SHP77 (cell line): ENCODE measurements at regions not wholly inside any gene's neighbourhood (a gene's known extent, or its start where the extent isn't known, plus 50 kb on each side); places are given as distances from the start of the nearest gene placed in this dataset.

ENCODE experiments used
- DNase-seq, 2 experiments: peaks; one replicate each; lab custom pipeline; 2025; lab: John Stamatoyannopoulos, UW

DNA sequence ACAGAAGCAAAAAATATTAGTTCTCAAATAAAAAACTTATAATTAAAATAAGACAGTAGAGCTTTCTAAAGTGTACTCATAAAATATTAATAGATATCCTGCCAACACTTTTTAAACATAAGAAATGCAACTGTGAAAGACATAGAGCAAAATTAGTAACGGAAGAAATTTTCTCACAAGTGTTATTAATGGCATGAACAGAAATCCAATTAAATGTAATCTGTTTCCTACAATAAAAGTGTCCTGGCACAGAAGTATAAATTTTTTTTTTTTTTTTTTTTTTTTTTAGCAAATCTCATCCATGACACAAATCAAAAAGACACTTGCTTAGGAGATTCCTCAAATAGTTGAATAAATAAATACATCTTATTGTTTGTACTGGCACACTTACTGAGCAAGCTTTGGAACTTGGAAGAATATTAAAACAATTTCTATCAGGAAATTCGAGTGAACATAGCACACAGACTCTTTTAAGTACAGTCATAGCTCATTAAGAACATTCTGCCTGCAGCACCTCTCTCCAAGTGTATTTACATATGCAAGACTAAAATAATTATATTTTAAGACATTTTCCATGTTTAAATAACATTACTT lies 227.2 kb upstream of the ROBO2 start:
- DNase-seq: no peak

DNA sequence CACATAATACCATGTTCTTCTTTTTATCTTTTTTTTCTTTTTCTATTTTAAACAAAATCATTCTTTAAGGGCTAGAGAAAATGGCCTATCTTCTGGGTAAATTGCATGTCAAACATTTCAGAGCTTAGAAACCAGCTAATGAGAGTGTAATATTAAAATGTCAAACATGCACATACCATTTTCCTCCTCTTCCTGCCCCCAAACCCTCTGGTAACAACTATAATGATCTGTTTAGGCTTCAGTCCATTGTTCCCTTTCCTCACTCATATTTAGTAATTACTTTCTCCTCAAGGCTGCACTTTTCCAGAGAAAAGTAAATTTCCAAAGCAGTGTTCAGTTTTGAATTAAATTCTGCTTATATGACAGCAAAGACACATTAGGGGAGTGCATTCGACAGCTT lies 224.3 kb upstream of the ROBO2 start:
- DNase-seq: no peak

DNA sequence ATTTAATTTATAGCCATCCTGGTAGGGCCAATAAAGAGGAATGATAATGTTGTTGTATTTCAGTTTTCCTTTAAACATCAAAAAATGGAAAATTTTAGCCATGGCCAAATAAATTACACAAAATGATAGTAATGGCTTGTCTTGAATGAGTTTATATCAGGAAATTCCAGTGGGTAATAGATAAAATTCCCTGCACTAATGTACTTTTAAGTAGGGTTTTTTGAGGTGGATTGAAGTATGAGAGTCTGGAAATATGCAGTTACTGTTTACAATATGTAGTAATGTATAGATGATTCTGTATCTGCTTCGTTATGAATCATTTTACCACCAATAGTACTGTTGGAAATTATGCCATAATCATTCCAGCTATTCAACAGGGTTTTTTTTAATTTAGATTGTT lies 219.4 kb upstream of the ROBO2 start:
- DNase-seq: no peak

DNA sequence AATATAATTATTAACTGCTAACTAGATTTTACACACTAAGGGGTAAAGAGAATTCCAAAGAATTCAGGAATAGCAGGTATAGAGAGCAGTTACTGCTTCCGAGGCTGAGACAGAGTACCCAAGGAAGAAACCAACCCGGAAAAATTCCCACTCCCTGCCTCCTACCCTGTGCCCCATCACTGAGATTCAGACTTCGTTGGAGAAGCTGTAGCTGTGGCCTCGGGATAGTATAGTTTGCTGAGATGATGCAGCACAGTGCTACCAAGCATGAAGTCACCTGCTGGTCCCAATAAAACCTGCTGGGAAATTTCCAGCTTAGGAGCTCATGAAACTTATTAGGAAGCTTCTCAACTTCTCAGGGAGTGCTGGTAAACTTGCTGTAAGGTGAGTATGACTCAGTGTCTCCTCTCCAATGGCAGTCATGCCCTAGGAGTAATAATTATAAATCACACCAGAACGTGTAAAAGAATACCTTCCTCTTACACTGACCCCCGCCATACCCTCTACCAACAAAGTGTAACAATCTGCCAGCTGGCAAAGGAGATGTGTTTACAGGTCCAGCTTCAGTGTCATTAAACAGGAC lies 215.2 kb upstream of the ROBO2 start:
- peak; percentile 14 to 40 for DNase-seq

DNA sequence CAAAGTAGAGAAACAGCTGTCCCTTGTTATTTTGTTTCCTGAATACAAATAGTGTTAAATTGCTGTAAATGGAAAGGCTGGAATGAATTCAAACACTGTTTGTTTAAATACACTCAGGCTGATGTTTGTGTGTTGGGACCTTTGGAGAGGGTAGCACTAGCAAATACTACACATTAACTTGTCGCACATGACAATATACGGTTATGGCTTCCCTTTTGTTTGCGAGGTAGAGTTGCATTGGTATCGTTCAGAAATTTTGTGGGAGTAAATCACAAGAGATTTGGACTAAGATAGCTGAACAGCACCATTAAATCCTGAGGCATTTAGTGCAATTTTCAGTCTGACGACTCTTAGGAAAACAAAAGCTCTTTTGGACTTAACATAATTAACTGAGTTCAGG lies 213.0 kb upstream of the ROBO2 start:
- no peak for DNase-seq

DNA sequence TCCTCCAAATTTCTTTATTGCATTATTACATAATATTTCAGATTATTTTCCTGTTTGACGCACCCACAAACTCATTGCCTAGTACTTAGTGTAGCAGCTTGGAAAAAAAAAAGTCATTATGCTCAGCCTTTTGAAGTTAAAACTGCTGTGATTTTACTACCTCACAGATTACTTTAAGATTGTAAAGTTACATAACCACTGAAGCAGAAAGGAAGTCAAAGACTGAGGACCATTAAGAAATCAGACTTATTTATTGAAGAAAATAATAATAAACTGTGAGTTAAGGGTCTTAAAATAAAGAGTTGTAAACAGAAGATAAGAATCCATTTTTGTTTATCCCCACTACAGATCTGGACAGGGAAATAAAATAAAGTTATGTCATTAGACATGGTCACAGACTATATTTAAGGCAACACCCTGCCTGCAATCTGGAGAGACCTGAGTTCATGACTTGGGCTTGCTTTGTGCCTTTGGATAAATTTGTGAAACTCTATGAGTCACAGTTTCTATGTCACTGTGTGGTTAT lies 212.1 kb upstream of the ROBO2 start:
- no peak for DNase-seq

DNA sequence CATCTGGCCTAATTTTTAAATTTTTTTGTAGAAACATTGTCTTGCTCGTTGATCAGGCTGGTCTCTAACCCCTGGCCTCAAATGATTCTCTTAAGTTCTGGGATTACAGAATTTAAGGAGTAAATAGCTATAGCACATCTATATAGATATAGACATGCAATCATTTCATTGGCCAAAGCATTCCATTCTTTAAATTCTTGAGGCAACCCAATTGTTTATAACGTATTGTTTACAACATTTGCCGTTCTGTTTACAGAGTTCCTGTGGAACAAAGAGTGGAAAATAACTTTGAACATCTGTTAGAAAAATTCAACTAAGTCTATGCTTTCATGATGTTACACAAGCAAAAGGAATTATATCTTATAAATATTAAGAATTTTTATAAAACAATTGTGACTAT lies 205.2 kb upstream of the ROBO2 start:
- no peak for DNase-seq

DNA sequence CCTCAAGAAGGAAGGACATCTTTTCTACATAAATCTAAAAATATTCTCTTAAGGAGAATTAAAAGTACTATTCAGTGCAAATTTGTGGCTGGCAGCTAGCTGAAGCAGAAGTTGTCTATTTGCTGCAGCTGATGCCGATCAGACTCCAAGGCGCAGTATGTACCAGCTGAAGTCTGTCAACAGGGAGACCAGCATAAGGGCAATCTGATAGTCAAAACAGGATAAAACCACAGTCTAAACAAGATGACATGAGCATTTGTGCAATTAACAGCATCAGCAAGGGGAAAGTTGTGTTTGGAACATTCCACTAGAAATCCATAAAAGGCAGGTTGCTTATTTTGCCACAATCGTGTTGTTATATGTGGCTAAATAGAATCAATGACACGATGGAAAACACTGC lies 198.2 kb upstream of the ROBO2 start:
- DNase-seq: no peak

DNA sequence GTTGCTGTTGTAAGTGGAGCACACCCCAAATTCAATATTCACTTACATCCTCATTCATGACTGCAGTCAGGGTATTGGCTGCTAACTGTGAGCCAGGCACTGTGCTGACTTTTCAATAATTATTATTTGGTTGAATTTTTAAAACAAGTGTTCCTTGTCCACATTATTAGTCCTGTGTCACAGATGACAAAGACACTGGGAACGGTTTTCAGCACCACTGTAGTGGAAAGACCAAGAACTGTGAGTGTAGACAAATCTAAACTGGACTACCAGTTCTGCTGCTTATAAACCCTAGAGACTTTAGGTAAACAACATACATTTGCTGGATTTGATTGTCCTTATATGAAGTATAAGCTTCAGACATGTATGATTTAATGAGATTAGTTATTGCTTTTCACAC lies 197.7 kb upstream of the ROBO2 start:
- DNase-seq: no peak

DNA sequence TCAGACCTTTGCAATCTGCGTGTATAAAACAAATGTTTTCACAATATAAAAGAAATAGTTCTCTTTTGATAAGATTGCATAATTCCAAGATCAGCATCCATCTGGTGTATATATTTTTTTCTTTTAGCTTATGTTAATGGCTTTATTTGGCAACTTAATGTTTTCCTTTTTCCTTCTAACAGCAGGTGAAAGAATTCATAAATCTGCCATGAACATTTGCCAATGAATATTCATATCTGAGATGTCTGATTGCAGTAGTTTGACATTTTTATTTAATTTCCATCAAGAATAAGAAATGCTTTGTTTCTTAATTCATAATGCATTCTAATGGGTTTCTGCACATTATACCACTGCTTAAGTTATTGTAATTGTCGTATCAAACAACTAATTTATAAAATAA lies 184.4 kb upstream of the ROBO2 start:
- DNase-seq: no peak

DNA sequence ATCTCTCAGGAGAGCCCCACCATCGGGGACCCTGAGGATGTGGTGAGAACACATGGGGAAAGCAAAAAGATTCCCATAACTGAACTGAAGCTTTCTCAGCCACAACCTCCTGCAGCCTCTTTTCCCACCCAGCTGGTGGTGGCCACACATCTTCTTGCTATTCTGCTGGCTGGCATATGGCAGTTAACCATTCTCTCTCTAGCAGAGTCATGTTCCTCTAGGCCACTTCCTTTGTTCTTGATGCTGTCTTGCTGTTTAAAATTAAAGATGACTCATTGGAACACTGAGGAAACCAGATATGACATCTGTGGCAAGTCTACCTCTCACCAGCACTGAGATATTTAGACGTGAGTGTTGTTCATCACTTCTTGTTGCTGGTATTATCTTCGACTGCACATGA lies 180.3 kb upstream of the ROBO2 start:
- no peak for DNase-seq

DNA sequence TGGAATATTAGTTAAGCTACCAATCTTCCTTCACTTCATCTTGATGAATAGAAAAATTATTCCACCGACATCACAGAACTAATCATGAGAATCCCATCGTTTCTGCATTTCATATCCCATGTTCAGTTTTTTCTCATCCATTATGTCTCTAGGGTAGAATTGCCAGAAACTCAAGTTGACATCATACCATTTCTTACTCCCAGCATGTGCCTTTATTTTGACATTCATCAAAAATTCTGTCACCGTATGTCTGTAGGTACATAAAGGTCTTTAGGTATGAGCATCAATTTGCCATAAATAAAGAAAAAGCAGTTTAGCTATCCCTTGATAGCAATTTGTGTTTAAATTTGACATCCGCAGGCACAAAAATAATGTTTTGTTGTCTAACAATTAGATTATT lies 175.5 kb upstream of the ROBO2 start:
- DNase-seq: no peak

DNA sequence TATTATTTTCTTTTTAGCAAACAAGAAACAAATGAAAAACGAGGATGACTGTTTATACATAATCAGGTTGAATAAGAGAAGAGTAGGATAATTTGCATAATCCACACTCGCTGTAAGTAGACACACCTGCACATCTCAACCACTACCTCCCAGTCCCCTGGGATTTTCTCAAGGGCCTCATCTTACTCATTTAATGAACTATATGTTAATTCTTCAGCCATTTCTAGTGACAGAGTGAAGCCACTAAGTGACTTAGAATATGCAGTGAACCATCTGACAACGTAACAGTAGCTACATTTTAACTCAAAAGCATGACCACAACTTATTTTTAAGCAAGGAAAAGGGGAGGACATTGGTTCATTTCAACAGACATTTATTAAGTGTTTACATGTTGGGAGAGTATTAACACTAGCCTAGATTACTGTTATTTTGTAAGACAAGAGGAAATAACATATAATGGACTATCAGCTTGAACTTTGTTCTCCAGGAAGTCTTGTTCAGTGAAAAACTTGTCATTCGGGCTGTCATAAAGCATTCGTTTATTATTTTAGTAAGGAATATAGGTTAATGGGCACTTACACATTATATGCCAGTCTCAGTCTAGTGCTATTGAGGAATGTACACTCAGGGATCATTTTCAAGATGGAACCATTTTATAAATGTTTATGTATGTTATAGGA lies 173.0 kb upstream of the ROBO2 start:
- no peak for DNase-seq

DNA sequence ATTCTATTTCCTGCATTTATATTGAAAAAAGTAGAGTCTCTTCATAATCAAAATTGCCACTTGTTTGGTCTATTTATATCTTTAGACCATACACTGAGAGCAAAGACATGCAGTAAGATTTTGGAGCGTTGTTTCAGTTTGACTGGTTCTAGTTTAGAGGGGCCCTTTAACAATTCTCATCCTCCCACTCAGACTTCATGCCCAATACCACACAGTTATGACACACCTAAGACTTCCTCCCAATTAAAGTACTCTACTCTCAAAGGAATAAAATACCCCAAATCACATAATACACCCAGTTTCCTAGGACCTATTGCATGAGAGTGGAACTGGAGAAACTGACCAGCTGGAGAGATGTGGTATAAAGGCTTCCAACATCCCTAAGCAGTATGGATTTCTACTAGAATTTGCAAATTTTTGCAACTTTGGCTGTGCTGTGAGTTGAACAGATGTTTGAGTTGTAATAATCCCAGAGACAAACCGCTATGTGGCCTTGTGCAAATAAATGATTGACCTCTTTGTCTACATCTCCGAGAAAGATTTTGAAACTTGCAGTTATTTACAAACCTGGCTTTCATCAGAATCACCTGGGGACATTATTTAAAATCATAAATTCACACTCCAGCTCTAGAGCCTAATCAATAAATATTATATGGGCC lies 170.0 kb upstream of the ROBO2 start:
- no peak for DNase-seq

DNA sequence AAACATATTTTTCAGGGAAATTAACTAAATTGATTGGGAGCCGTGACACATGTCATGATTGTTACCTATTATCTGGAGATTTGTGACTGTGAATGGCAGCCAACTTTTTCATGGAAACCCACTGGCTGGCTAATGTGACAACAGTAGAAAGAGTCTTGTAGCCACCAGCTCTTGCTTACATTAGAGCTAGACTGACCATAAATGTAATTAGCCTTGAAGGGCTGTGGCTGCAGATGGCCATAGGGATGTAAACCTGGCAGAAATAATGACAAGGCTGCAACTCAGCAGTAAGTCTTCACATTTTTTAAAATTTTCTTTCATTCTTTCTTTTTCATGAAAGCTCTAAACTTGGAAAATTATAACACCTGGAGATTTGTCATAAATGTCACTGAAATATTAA lies 168.2 kb upstream of the ROBO2 start:
- peak; percentile 29 to 49 for DNase-seq

DNA sequence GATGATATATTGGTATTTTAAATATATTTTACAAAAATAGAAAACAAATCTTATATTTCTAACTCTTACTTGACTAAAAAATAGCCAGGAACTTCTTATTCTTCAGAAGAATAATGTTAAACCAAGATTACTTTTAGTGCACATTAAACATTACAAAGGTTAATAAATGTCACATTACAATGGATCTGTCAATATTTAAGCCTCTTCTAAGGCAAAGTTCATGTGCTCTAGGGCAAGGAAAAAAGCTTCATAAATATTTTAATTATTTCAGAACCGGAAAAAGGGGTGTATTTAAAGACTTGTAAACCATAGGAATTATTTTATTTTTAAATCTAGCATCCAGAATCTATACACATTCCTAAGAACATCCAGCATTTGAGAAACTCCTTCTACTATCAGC lies 166.9 kb upstream of the ROBO2 start:
- DNase-seq: no peak

DNA sequence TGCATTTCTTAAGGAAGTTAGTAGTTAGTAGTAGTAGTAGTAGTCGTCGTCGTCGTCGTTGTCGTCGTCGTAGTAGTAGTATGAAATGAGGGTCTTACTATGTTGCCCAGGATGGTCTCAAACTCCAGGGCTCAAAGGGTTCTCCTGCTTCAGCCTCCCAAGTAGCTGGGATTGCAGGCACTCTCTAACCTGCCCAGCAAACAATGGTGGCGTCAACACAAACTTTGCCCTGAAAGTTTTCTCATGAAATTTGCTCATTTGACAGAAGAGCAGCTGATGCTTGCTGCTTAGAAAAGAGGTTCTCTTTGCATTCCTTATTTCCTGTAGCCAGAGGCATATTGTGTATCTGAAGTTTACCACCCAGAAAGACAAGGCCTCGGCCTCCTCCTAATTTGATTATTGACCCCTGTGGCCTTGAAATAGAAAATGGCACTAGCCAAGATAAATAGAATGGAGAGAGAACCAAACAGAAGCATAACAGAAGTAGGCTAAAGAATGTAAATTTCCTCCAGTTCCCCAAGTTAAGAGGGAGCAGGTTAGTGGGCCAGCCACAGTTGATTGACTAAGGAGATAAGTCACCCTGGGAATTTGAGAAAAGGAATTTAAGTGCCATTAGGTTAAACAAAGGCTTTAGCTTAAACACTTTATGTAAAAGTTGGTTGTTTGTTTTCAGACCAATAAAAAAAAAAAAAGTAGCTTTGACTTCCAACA lies 166.2 kb upstream of the ROBO2 start:
- DNase-seq: no peak

DNA sequence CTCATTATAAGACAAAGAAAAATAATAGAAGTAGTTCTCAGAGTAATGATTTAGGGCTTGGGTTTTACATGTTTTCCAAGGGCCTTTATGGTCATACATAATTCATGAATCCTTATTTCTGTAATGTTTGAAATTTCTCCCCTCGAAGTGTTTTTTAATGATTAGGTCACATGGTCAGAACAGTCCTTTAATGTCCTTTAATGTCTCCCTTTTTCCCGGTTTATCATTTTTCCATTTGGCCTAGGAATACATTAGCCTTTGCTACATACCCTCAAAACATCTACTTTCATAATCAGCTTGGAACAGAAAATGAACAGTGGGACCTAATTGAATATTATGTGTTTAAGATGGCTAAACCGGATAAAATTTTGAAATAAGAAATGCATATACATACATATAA lies 159.9 kb upstream of the ROBO2 start:
- no peak for DNase-seq

DNA sequence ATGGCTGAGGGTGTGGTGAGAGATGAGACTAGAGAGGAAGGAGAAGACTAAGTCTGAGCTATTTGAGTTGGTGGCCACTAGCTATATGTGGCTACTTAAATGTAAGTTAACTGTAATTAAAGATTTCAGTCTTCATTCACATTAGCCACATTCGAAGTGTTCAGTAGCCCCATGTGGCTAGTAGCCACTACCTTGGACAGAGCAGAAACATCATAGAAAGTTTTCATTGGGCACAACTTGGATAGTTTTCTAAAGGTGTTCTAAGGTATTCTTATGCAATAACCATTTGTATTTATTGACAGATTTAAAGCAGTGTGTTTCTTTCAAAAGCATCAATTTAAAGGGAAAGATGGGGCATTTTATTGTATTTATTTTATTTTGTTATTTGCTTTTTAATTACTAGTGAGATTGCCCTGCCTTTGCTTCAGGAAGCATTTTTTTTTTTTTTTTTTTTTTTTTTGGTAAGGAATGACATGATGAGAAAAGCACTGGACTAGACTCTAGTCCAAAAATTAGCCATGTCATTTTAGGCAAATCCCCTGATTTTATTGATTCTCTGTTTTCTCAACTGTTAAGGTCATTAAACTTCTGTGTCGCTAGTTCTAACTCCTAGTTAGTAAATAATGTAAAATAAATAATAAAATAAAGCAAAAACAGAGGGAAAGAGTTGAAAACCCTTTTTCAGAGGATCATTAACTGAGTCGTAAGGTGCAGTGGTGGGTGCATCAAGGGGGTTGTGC lies 153.0 kb upstream of the ROBO2 start:
- DNase-seq: no peak

DNA sequence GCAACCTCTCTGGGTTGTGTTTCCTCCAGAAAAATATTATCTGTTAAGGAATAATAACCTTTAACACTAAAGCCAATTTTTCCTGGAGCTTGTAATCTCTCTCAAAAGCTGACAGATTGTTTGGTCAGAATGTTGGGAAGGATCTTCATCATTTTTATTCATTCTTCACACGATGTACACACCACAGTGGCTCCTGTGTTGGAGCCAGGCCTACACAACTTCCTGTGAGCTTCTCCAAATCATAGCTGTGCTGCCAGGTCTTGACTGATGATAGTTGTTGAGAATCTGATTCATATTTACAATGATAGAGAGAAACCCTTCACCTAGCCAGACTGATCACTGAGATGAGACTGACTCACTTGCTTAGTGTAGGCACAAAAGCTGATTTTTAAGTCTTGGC lies 151.0 kb upstream of the ROBO2 start:
- DNase-seq: no peak

DNA sequence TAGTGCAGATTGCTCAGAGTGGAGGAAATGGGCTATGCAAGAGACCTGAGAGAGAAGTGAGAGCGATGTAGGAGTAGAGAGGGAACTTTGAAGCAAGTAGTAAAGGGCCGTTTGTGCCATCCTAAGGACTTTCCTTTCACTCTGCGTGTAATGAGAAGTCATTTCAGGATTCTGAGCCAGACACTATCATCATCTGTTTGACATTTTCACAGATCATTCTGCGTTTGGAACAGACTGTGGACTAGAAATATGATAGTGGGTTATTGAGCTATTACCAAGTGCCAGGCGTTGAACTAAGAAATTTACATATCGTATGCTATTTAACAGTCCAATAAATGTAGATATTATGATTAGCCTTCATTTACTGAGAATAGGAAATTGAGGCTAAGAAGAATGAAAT lies 150.0 kb upstream of the ROBO2 start:
- no peak for DNase-seq

DNA sequence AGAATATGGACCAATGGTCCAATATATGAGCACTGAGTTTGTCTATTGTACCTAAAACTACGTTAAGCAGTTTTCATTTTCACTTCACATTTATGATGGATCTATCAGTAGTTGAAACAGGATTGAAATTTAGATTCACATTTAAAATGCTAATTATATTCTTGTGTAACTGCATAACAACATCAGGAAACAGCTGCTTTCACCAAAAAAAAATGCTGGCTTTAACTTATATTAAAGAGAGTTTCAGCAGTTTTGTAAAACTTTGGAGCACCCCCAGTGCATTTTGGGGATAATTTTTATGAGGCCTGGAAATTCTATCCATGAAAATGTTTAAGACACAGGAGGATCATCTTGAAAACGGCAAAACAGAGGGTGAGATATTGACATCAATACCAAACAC lies 142.8 kb upstream of the ROBO2 start:
- no peak for DNase-seq
